Tibial nerve (tissue), 4 donors: ENCODE measurements at regions not wholly inside any gene's neighbourhood (a gene's known extent, or its start where the extent isn't known, plus 50 kb on each side); places are given as distances from the start of the nearest gene placed in this dataset.

Source experiments
- DNase-seq, 2 donors: peaks; one replicate each; pipeline ENCODE4 v3.0.0-alpha.2; 2019; ENCODE audit warnings: low spot score in 2 of 2
- H3K27ac ChIP-seq, 4 donors: fragments of 200-600 bp; sonication (generic) in 3 of 4; one replicate each; pipeline ENCODE4 v1.5.1; 2017 to 2019; ENCODE audit warnings: mild to moderate bottlenecking in 1 of 4
- H3K27me3 ChIP-seq, 2 donors: fragments of 200-600 bp; sonication (generic) in 1 of 2; one replicate each; pipeline versions ENCODE4 v1.5.1 to v1.6.0; 2017 to 2019
- H3K36me3 ChIP-seq, 3 donors: fragments of 200-600 bp; sonication (generic); one replicate each; pipeline ENCODE4 v1.5.1; 2018 to 2019
- H3K4me1 ChIP-seq, 4 donors: fragments of 200-600 bp; sonication (generic) in 3 of 4; one replicate each; pipeline ENCODE4 v1.5.1; 2017 to 2019
- H3K4me3 ChIP-seq, 4 donors: fragments of 200-600 bp; sonication (generic) in 3 of 4; one replicate each; pipeline ENCODE4 v1.5.1; 2017 to 2019; ENCODE audit warnings: mild to moderate bottlenecking in 1 of 4, moderate library complexity in 1 of 4
- H3K9me3 ChIP-seq, 4 donors: fragments of 200-600 bp; sonication (generic) in 3 of 4; one replicate each; pipeline ENCODE4 v1.5.1; 2017 to 2019
- CTCF ChIP-seq, 5 experiments: fragments of 200-600 bp in 3 of 5; fragments of 450-650 bp in 2 of 5; sonication (generic) in 3 of 5; IDR thresholded peaks; one replicate each; pipeline ENCODE4 v1.5.1; 2016 to 2019; ENCODE audit warnings: antibody characterized with exemption in 5 of 5, mild to moderate bottlenecking in 3 of 5, moderate library complexity in 2 of 5
- EP300 ChIP-seq, 2 donors: sonication (generic); formaldehyde crosslinking; IDR thresholded peaks; one replicate each; pipeline ENCODE4 v1.6.1; 2017; ENCODE audit warnings: antibody characterized with exemption in 2 of 2, mild to moderate bottlenecking in 1 of 2
- POLR2A ChIP-seq, 2 donors: fragments of 450-650 bp; IDR thresholded peaks; one replicate each; pipeline ENCODE4 v1.6.1; 2017; ENCODE audit warnings: antibody characterized with exemption in 2 of 2, mild to moderate bottlenecking in 2 of 2, moderate library complexity in 2 of 2
- WGBS, 2 donors: methylation state at CpG; one replicate each; pipeline ENCODE4 v1.1.5; 2018; 5-methylcytosine and 5-hydroxymethylcytosine counted together

- Histone ChIP-seq H3K36me3 (no peaks in the 10 kb centered on the region), H3K27ac (no peak overlapping the region), H3K4me3 (no peak overlapping the region), H3K27me3 (no peaks in the 10 kb centered on the region), H3K4me1 (no peaks in the 10 kb centered on the region), H3K9me3 (no peaks in the 10 kb centered on the region)
- TF ChIP-seq EP300 (IDR thresholded peaks at IDR 0.05) (no peak), POLR2A (IDR thresholded peaks at IDR 0.05) (no peak), CTCF (IDR thresholded peaks at IDR 0.05) (no peak)
- DNase-seq: no peak
- 62 to 64% methylated on average over 5 of the region's 5 CpGs for WGBS, 2 donors
Observed at GRCh38 chr2:51291762-51292551, 260.0 kb upstream of the NRXN1 start.

DNA sequence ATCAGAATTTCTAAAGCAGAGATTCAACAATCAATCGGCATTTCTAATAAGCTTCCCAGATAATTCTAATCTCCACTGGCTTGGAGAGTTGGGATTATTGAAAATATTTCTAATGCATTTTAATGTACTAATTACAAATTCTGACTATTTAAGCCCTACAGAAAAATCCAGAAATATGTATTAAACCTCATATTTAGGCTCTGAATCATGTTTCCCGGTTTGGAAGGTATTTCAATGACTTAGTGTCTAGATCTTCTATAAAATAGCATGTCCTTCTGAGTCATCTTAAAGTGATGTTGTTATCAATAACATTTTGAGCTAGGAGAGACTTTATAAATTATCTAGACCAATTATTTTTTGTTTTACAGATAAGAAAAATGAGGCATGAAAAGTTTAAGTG, 258.8 kb upstream of the NRXN1 start:
- Histone ChIP-seq H3K27me3 (no peaks in the 10 kb centered on the region), H3K9me3 (no peaks in the 10 kb centered on the region), H3K4me3 (no peak overlapping the region), H3K4me1 (no peaks in the 10 kb centered on the region), H3K27ac (no peak overlapping the region), H3K36me3 (no peaks in the 10 kb centered on the region)
- TF ChIP-seq EP300 (IDR thresholded peaks at IDR 0.05) (no peak), POLR2A (IDR thresholded peaks at IDR 0.05) (no peak), CTCF (IDR thresholded peaks at IDR 0.05) (no peak)
- WGBS, 2 donors: 85 to 88% methylated on average over 2 of the region's 2 CpGs
- DNase-seq: no peak

DNA sequence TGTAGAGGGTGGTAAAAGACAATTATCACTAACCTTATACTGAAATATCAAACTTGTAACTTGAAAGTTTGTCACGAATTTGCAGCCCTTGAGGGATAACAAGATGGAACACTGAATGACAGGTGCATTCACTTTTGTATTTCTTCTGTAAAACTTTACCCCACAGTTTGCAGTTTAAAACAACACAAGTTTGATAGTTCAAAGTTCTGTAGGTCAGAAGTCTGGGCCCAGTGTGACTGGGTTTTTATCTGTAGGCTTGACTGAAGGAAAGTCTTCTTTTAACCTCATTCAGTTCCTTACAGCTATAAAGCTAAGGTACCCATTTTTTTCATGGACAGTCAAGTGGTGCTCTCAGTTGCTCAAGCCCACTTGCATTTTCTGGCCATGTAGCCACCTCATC, 257.1 kb upstream of the NRXN1 start:
- H3K4me1 ChIP-seq: no peaks in the 10 kb centered on the region
- no peak overlapping the region for H3K27ac ChIP-seq
- 77 to 86% methylated on average over 1 of the region's 1 CpG for WGBS, 2 donors
- H3K27me3 ChIP-seq: no peaks in the 10 kb centered on the region
- no peak overlapping the region for H3K4me3 ChIP-seq
- TF ChIP-seq CTCF (IDR thresholded peaks at IDR 0.05) (no peak), POLR2A (IDR thresholded peaks at IDR 0.05) (no peak)
- no peaks in the 10 kb centered on the region for H3K36me3 ChIP-seq
- H3K9me3 ChIP-seq: no peaks in the 10 kb centered on the region
- DNase-seq: no peak

GRCh38 chr2:51268191-51268590, 236.3 kb upstream of the NRXN1 start:
- DNase-seq: no peak
- Histone ChIP-seq H3K36me3 (no peaks in the 10 kb centered on the region), H3K27me3 (no peaks in the 10 kb centered on the region), H3K27ac (no peak overlapping the region), H3K4me1 (no peaks in the 10 kb centered on the region), H3K9me3 (no peaks in the 10 kb centered on the region), H3K4me3 (no peak overlapping the region)
- WGBS, 2 donors: 26 to 76% methylated on average over 1 of the region's 1 CpG
- TF ChIP-seq CTCF (IDR thresholded peaks at IDR 0.05) (no peak), POLR2A (IDR thresholded peaks at IDR 0.05) (no peak), EP300 (IDR thresholded peaks at IDR 0.05) (no peak)

GRCh38 chr2:51265539-51265938, 233.6 kb upstream of the NRXN1 start:
- no peak for TF ChIP-seq CTCF (IDR thresholded peaks at IDR 0.05)
- TF ChIP-seq EP300 (IDR thresholded peaks at IDR 0.05): no peak
- TF ChIP-seq POLR2A (IDR thresholded peaks at IDR 0.05): no peak
- WGBS, 2 donors: 92 to 95% methylated on average over 2 of the region's 2 CpGs
- no peak for DNase-seq
- Histone ChIP-seq H3K4me1 (no peaks in the 10 kb centered on the region), H3K9me3 (no peaks in the 10 kb centered on the region), H3K4me3 (no peak overlapping the region), H3K36me3 (no peaks in the 10 kb centered on the region), H3K27ac (no peak overlapping the region), H3K27me3 (no peaks in the 10 kb centered on the region)
